ENCODE measurements at regions not wholly inside any gene's neighbourhood (a gene's known extent, or its start where the extent isn't known, plus 50 kb on each side); places are given as distances from the start of the nearest gene placed in this dataset.

GRCh38 chr15:35136321-35137189 is 51.5 kb upstream of the NANOGP8 start:
- H3K36me3 ChIP-seq (ENCODE audit: control insufficient read depth, insufficient read depth, low read length) = no peaks in the 10 kb centered on the region
- H3K4me1 ChIP-seq (ENCODE audit: control insufficient read depth, insufficient read depth, low read length) = peaks cover 3% of the 10 kb centered on the region
- no peak overlapping the region for H3K9ac ChIP-seq (ENCODE audit: low read depth, low read length)
- 0 out of 2 replicates have a peak, but pooled peaks cover 2% of the 10 kb centered on the region for H3K9me3 ChIP-seq (ENCODE audit: control insufficient read depth, insufficient read depth, low read length)
- H3K27ac ChIP-seq (ENCODE audit: insufficient read depth, low read length) = no peak overlapping the region
- no peak for ATAC-seq (ENCODE audit: low read depth)
- no peaks in the 10 kb centered on the region for H3K27me3 ChIP-seq (ENCODE audit: control insufficient read depth, insufficient read depth, low read length)
- H2AFZ ChIP-seq (replicated peaks; ENCODE audit: low read length, poor library complexity) = no peak overlapping the region
- WGBS, 2 experiments (ENCODE audit: extremely low coverage in 2 of 2, insufficient read length in 1 of 2) = 80% methylated on average over 2 of the region's 6 CpGs; no CpG with 5 or more reads in 1 of the 2 experiments
- no peak overlapping the region for H3K14ac ChIP-seq (replicated peaks; ENCODE audit: low read depth, low read length)
- H3K4me3 ChIP-seq (ENCODE audit: insufficient read depth, low read depth, low read length) = no peak overlapping the region
- 0 out of 2 replicates have a peak overlapping the region, but pooled peaks have one; percentile 10 for H3K4ac ChIP-seq (ENCODE audit: low read depth, low read length)
- no peak overlapping the region for H3K4me2 ChIP-seq (ENCODE audit: low read depth, low read length)
- ChIA-PET CTCF (interaction anchor here (0.6 kb wide), 1 partner anchor 82 kb away, joined by 5 read pairs; no protein-coding TSS in a partner anchor), POLR2A (ENCODE audit: unreplicated experiment) (interaction anchor here (0.6 kb wide), 1 partner anchor 97 kb away, joined by 9 read pairs; no protein-coding TSS in a partner anchor)
- no peak overlapping the region for H3K18ac ChIP-seq (ENCODE audit: low read depth, low read length)
- H4K91ac ChIP-seq (ENCODE audit: insufficient read depth, low read depth, low read length) = peak overlapping the region; percentile 54; the same call in 1 of the 2 replicates
- peaks cover 3% of the 10 kb centered on the region; the same call in 1 of the 2 replicates for H3K9me1 ChIP-seq (ENCODE audit: insufficient read depth, low read length)
- peak overlapping the region; percentile 36 for H2BK120ac ChIP-seq (ENCODE audit: low read depth, low read length)
- DNase-seq = no peak
- peak overlapping the region in 1 of 2 experiments; percentile 22; a peak in 1 of 4 replicates for H4K8ac ChIP-seq (ENCODE audit: low read depth in 2 of 2, low read length in 2 of 2)
- H3K56ac ChIP-seq (ENCODE audit: extremely low read depth, insufficient read depth, low read length) = no peak overlapping the region
- H2AK9ac ChIP-seq (replicated peaks; ENCODE audit: low read depth, low read length, poor library complexity) = no peak overlapping the region
- in situ Hi-C loops (cut with MboI; ENCODE audit: low sequenced_read_pairs) = no loop called here
- no peak overlapping the region for H2BK5ac ChIP-seq (ENCODE audit: low read depth, low read length, poor library complexity, severe bottlenecking)
- no peak overlapping the region for H2BK20ac ChIP-seq (ENCODE audit: low read depth, low read length)
- peak overlapping the region; percentile 49; the same call in 1 of the 2 replicates for H4K5ac ChIP-seq (ENCODE audit: low read depth, low read length)
- dilution Hi-C loops (cut with HindIII; ENCODE audit: low sequenced_read_pairs, unreplicated experiment) = no loop called here
- H2BK15ac ChIP-seq (ENCODE audit: low read depth, low read length) = peak overlapping the region; percentile 94; the same call in 2 of the 3 replicates
- intact Hi-C loops (cut with micrococcal nuclease) = no loop called here
- no peak overlapping the region for H3K23ac ChIP-seq (ENCODE audit: low read depth, low read length)
- BruUV-seq (replicated peaks) = no TSS peak
- H4K20me1 ChIP-seq (ENCODE audit: insufficient read depth, low read length) = no peaks in the 10 kb centered on the region
- no peak overlapping the region for H2AK5ac ChIP-seq (ENCODE audit: low read depth, low read length)
- H3K79me1 ChIP-seq (ENCODE audit: low read depth in 1 of 2, low read length in 2 of 2) = no peaks in the 10 kb centered on the region
- TF ChIP-seq POLR2A (IDR thresholded peaks at IDR 0.05; ENCODE audit: low read depth, low read length) (no peak), CEBPB (IDR thresholded peaks at IDR 0.05; ENCODE audit: low read depth, low read length) (no peak), NFE2L2 (IDR thresholded peaks at IDR 0.05; ENCODE audit: low read depth, low read length) (no peak), FOS (IDR thresholded peaks at IDR 0.05; ENCODE audit: low read depth, low read length) (no peak)
